B cell (primary cell): ENCODE measurements at regions not wholly inside any gene's neighbourhood (a gene's known extent, or its start where the extent isn't known, plus 50 kb on each side); places are given as distances from the start of the nearest gene placed in this dataset.
A peak's percentile ranks its signal among the peaks of the same experiment; 100 is the strongest.

Source experiments
- ATAC-seq: fragments of 200-7000 bp; cut with Tn5 transposase; one replicate; pipeline ENCODE4 v1.10.0; 2021; ENCODE audit warnings: low read depth, mild to moderate bottlenecking, moderate number of reproducible peaks, moderate library complexity
- CTCF ChIA-PET: fragments of 350-600 bp; sonication (Branson Sonifier 250); formaldehyde crosslinking; loops from one replicate; lab custom pipeline; 2021; ENCODE audit warnings: antibody characterized with exemption, inconsistent platforms; lab: Charles Lee
- POLR2A ChIA-PET: fragments of 350-600 bp; sonication (Branson Sonifier 250); formaldehyde crosslinking; loops from one replicate; lab custom pipeline; 2021; ENCODE audit warnings: antibody characterized with exemption; lab: Charles Lee
- DNase-seq: peaks from one replicate; pipeline ENCODE4 v3.0.0; 2013
- H2AFZ ChIP-seq: 2 replicates; pipeline ENCODE4 v1.6.1; 2012; ENCODE audit warnings: mild to moderate bottlenecking, low read depth, low read length; ENCODE audit not compliant: insufficient read depth, poor library complexity, severe bottlenecking
- H3K27ac ChIP-seq, 2 donors: 1 replicate in 1 of 2; 2 replicates in 1 of 2; pipeline ENCODE4 v1.5.1; 2012 to 2013; ENCODE audit warnings: low read length in 2 of 2, mild to moderate bottlenecking in 2 of 2, moderate library complexity in 1 of 2
- H3K27me3 ChIP-seq, 4 experiments: fragments of 200-600 bp in 1 of 4; sonication (generic) in 1 of 4; replicated peaks in 1 of 4; 1 replicate in 2 of 4; 2 replicates in 2 of 4; pipeline versions ENCODE4 v1.6.1 to v1.7.0; 2013 to 2016; ENCODE audit warnings: low read length in 3 of 4, mild to moderate bottlenecking in 2 of 4, mixed read lengths in 1 of 4, moderate library complexity in 1 of 4; ENCODE audit not compliant: insufficient read depth in 4 of 4, control insufficient read depth in 3 of 4; ENCODE audit errors: control extremely low read depth in 1 of 4
- H3K36me3 ChIP-seq, 2 experiments: replicated peaks in 1 of 2; 1 replicate in 1 of 2; 2 replicates in 1 of 2; pipeline versions ENCODE4 v1.6.1 to v1.7.1; 2013; ENCODE audit warnings: low read length in 1 of 2; ENCODE audit not compliant: insufficient read depth in 2 of 2, control insufficient read depth in 1 of 2; ENCODE audit errors: control extremely low read depth in 1 of 2, extremely low read depth in 1 of 2
- H3K4me1 ChIP-seq, 2 donors: fragments of 200-600 bp in 1 of 2; sonication (generic) in 1 of 2; 1 replicate in 1 of 2; 2 replicates in 1 of 2; pipeline versions ENCODE4 v1.5.1 to v1.6.1; 2013 to 2017; ENCODE audit warnings: low read length in 2 of 2; ENCODE audit not compliant: control insufficient read depth in 2 of 2, insufficient read depth in 2 of 2
- H3K4me2 ChIP-seq: replicated peaks from 2 replicates; pipeline ENCODE3; 2012; ENCODE audit warnings: mild to moderate bottlenecking, low read depth, low read length; ENCODE audit not compliant: poor library complexity, severe bottlenecking
- H3K4me3 ChIP-seq, 5 experiments: fragments of 200-600 bp in 1 of 5; sonication (generic) in 1 of 5; 1 replicate in 3 of 5; 2 replicates in 2 of 5; pipeline versions ENCODE4 v1.5.1 to v1.7.0; 2011 to 2016; ENCODE audit warnings: low read length in 4 of 5, mild to moderate bottlenecking in 4 of 5, low read depth in 2 of 5, control low read depth in 1 of 5, moderate library complexity in 1 of 5; ENCODE audit not compliant: insufficient read depth in 1 of 5; ENCODE audit errors: control extremely low read depth in 1 of 5, extremely low read depth in 1 of 5
- H3K79me2 ChIP-seq: fragments of 200-600 bp; sonication (generic); one replicate; pipeline ENCODE4 v1.6.0; 2016; ENCODE audit warnings: low read length; ENCODE audit not compliant: control insufficient read depth, insufficient read depth
- H3K9ac ChIP-seq: fragments of 200-600 bp; sonication (generic); 2 replicates; pipeline ENCODE4 v1.6.1; 2017; ENCODE audit warnings: mild to moderate bottlenecking, low read length, moderate library complexity
- H3K9me3 ChIP-seq, 3 donors: one replicate each; pipeline versions ENCODE4 v1.6.1 to v1.7.1; 2013; ENCODE audit warnings: low read length in 2 of 3; ENCODE audit not compliant: control insufficient read depth in 2 of 3, insufficient read depth in 1 of 3; ENCODE audit errors: control extremely low read depth in 1 of 3
- H4K20me1 ChIP-seq: 2 replicates; pipeline ENCODE4 v1.6.0; 2012; ENCODE audit warnings: mild to moderate bottlenecking, low read length; ENCODE audit not compliant: insufficient read depth, control insufficient read depth, poor library complexity, severe bottlenecking
- H3K27ac Mint-ChIP-seq: one replicate; pipeline ENCODE4 v1.8.0; 2021; ENCODE audit warnings: mixed read lengths
- H3K27me3 Mint-ChIP-seq: one replicate; pipeline ENCODE4 v1.8.0; 2021; ENCODE audit warnings: mixed read lengths
- H3K4me1 Mint-ChIP-seq: one replicate; pipeline ENCODE4 v1.8.0; 2021; ENCODE audit warnings: mixed read lengths
- H3K4me3 Mint-ChIP-seq: one replicate; pipeline ENCODE4 v1.8.0; 2021; ENCODE audit warnings: mixed read lengths
- H3K9me3 Mint-ChIP-seq: one replicate; pipeline ENCODE4 v1.8.0; 2022; ENCODE audit warnings: mixed read lengths; ENCODE audit not compliant: insufficient read depth
- CTCF ChIP-seq: fragments of 200-600 bp; IDR thresholded peaks from one replicate; pipeline ENCODE4 v1.8.0; 2022; ENCODE audit warnings: antibody characterized with exemption, mild to moderate bottlenecking
- EZH2 ChIP-seq: IDR thresholded peaks from 2 replicates; pipeline ENCODE4 v1.6.1; 2012; ENCODE audit warnings: borderline replicate concordance, low read depth, mild to moderate bottlenecking, moderate library complexity, low read length; ENCODE audit not compliant: insufficient read depth, poor library complexity, severe bottlenecking
- WGBS: methylation state at CpG from one replicate; pipeline ENCODE4 v1.1.5; 2013; ENCODE audit warnings: missing lambda C conversion rate; ENCODE audit not compliant: insufficient coverage; 5-methylcytosine and 5-hydroxymethylcytosine counted together
- intact Hi-C: fragments of 100-400 bp; cut with micrococcal nuclease; formaldehyde crosslinking; loops from one replicate; pipeline ENCODE4 v1.10.0; 2022

GRCh38 chr11:71086687-71087258 is 165.6 kb downstream of the SHANK2 start:
- no peaks in the 10 kb centered on the region for H3K79me2 ChIP-seq
- H3K27me3 ChIP-seq: peaks cover 0 to 3% (median 0%) of the 10 kb centered on the region in 4 experiments
- H3K9me3 ChIP-seq: no peaks in the 10 kb centered on the region
- no peaks in the 10 kb centered on the region for H3K9me3 Mint-ChIP-seq
- ATAC-seq (no peak), DNase-seq (peak; percentile 30)
- no peak overlapping the region for H3K4me2 ChIP-seq
- H4K20me1 ChIP-seq: no peaks in the 10 kb centered on the region
- no peaks in the 10 kb centered on the region for H3K4me1 Mint-ChIP-seq
- H3K4me1 ChIP-seq: no peaks in the 10 kb centered on the region
- H2AFZ ChIP-seq: no peak overlapping the region
- H3K27ac Mint-ChIP-seq: no peak overlapping the region
- ChIA-PET CTCF (interaction anchor here (0.7 to 1.3 kb wide), 3 partner anchors 165 to 332 kb away, joined by 3 to 5 read pairs (median 4); no protein-coding TSS in a partner anchor), POLR2A (no interaction called here)
- no peaks in the 10 kb centered on the region for H3K36me3 ChIP-seq
- H3K9ac ChIP-seq: no peak overlapping the region
- intact Hi-C loops: no loop called here
- H3K27ac ChIP-seq: no peak overlapping the region
- WGBS: 67% methylated on average over 14 of the region's 14 CpGs
- peaks cover 3% of the 10 kb centered on the region for H3K27me3 Mint-ChIP-seq
- no peak overlapping the region for H3K4me3 ChIP-seq
- TF ChIP-seq EZH2 (no peak), CTCF (no peak)
- no peak overlapping the region for H3K4me3 Mint-ChIP-seq

DNA sequence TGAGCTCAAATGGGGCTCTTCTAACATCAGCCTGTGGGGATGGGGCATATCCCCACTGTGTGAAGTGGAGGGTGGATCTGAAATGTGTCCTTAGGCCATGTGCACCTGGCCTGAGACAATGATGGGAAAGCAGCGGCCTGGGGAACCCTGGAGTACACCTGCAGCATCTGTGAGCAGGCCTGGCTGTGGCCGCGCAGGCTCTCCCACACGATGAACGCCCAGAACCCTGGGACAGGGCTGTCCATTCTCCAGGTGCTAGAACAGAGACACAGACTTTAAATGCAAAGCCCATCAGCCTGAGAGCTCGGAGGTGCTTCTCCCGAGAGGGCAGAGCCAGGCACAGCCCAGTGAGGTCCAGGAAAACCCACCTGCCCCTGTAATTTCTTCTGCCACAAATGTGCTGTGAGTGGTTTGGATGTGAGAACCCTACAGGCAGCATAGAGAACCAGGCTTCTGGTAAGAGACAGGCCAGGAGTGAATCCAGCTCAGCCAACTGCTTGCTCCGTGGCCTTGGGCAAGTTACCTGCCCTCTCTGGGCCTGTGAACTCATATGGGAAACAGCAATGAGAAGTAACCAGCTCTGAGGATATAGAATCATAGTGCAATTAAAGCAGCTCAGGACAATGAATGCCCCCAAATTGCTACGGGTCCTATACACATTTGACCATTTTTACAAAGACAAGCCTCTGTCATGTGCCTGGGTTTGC is 167.9 kb downstream of the SHANK2 start:
- H2AFZ ChIP-seq: no peak overlapping the region
- H3K27ac Mint-ChIP-seq: no peak overlapping the region
- H3K79me2 ChIP-seq: no peaks in the 10 kb centered on the region
- H3K4me1 ChIP-seq: no peaks in the 10 kb centered on the region
- no peak overlapping the region for H3K9ac ChIP-seq
- no peak overlapping the region for H3K4me3 ChIP-seq
- ChIA-PET CTCF (interaction anchor here (0.7 kb wide), 1 partner anchor 372 kb away, joined by 3 read pairs; no protein-coding TSS in a partner anchor), POLR2A (no interaction called here)
- H3K4me3 Mint-ChIP-seq: no peak overlapping the region
- intact Hi-C loops: no loop called here
- no peaks in the 10 kb centered on the region for H3K36me3 ChIP-seq
- H3K27me3 Mint-ChIP-seq: peaks cover 10% of the 10 kb centered on the region
- DNase-seq: no peak
- no peak overlapping the region for H3K4me2 ChIP-seq
- no peaks in the 10 kb centered on the region for H3K4me1 Mint-ChIP-seq
- peaks cover 0 to 5% (median 0%) of the 10 kb centered on the region in 3 donors for H3K9me3 ChIP-seq
- TF ChIP-seq CTCF (no peak), EZH2 (no peak)
- H3K27ac ChIP-seq: no peak overlapping the region
- no peaks in the 10 kb centered on the region for H3K9me3 Mint-ChIP-seq
- WGBS: 87% methylated on average over 8 of the region's 9 CpGs
- peaks cover 0 to 11% (median 0%) of the 10 kb centered on the region in 4 experiments for H3K27me3 ChIP-seq
- no peak for ATAC-seq
- H4K20me1 ChIP-seq: no peaks in the 10 kb centered on the region
